Suprapubic skin (tissue), 4 donors: ENCODE measurements at regions not wholly inside any gene's neighbourhood (a gene's known extent, or its start where the extent isn't known, plus 50 kb on each side); places are given as distances from the start of the nearest gene placed in this dataset.
A peak's percentile ranks its signal among the peaks of the same experiment; 100 is the strongest.

ENCODE experiments used
- DNase-seq, 2 donors: peaks; one replicate each; pipeline ENCODE4 v3.0.0-alpha.2; 2019; ENCODE audit warnings: low spot score in 2 of 2
- H3K27ac ChIP-seq: fragments of 200-600 bp; sonication (generic); one replicate; pipeline ENCODE4 v1.5.1; 2019
- H3K27me3 ChIP-seq: fragments of 200-600 bp; sonication (generic); one replicate; pipeline ENCODE4 v1.5.1; 2019
- H3K36me3 ChIP-seq: fragments of 200-600 bp; sonication (generic); one replicate; pipeline ENCODE4 v1.5.1; 2019
- H3K4me1 ChIP-seq: fragments of 200-600 bp; sonication (generic); one replicate; pipeline ENCODE4 v1.5.1; 2019
- H3K4me3 ChIP-seq: fragments of 200-600 bp; sonication (generic); one replicate; pipeline ENCODE4 v1.5.1; 2019; ENCODE audit warnings: mild to moderate bottlenecking
- H3K9me3 ChIP-seq: fragments of 200-600 bp; sonication (generic); one replicate; pipeline ENCODE4 v1.5.1; 2019
- EP300 ChIP-seq: sonication (generic); formaldehyde crosslinking; IDR thresholded peaks from one replicate; pipeline ENCODE4 v1.6.1; 2017; ENCODE audit warnings: antibody characterized with exemption
- POLR2A ChIP-seq, 2 donors: fragments of 450-650 bp; IDR thresholded peaks; one replicate each; pipeline ENCODE4 v1.6.1; 2017; ENCODE audit warnings: antibody characterized with exemption in 2 of 2, mild to moderate bottlenecking in 2 of 2, moderate library complexity in 2 of 2
- POLR2AphosphoS5 ChIP-seq, 3 donors: sonication (generic); formaldehyde crosslinking; IDR thresholded peaks; one replicate each; pipeline ENCODE4 v1.6.1; 2017; ENCODE audit warnings: antibody characterized with exemption in 3 of 3
- WGBS: methylation state at CpG from one replicate; pipeline ENCODE4 v1.1.5; 2018; 5-methylcytosine and 5-hydroxymethylcytosine counted together
- TF ChIP-seq, protein P1 (sequence below), 2 donors: fragments of 200-600 bp in 1 of 2; fragments of 450-650 bp in 1 of 2; sonication (generic) in 1 of 2; IDR thresholded peaks; one replicate each; pipeline ENCODE4 v1.5.1; 2016 to 2019; ENCODE audit warnings: antibody characterized with exemption in 2 of 2, mild to moderate bottlenecking in 1 of 2, moderate library complexity in 1 of 2

DNA sequence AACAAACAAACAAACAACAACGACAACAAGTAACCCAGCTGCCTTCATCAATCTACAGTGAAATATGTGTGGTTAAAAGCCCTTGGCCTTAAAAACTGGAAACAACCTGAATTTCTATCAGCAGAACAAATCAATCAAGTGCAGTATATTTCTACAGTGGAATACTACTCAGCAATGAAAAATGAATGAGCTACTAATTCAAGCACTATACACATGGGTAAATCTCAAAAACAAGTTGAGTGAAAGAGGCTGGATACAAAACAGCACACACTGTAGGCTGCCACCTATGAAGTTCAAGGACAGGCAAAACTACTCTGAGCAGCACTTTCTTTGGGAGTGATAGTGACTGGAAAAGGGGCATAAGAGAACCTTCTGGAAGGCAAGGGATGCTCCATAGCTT, 395.5 kb upstream of the PROK2 start:
- WGBS: 95% methylated on average over 1 of the region's 1 CpG
- H3K9me3 ChIP-seq: no peaks in the 10 kb centered on the region
- no peak for DNase-seq
- no peak overlapping the region for H3K27ac ChIP-seq
- no peaks in the 10 kb centered on the region for H3K36me3 ChIP-seq
- no peaks in the 10 kb centered on the region for H3K27me3 ChIP-seq
- TF ChIP-seq EP300 (no peak), POLR2A (IDR thresholded peaks at IDR 0.05) (no peak), POLR2AphosphoS5 (IDR thresholded peaks at IDR 0.05) (no peak)
- TF ChIP-seq, protein P1, sequence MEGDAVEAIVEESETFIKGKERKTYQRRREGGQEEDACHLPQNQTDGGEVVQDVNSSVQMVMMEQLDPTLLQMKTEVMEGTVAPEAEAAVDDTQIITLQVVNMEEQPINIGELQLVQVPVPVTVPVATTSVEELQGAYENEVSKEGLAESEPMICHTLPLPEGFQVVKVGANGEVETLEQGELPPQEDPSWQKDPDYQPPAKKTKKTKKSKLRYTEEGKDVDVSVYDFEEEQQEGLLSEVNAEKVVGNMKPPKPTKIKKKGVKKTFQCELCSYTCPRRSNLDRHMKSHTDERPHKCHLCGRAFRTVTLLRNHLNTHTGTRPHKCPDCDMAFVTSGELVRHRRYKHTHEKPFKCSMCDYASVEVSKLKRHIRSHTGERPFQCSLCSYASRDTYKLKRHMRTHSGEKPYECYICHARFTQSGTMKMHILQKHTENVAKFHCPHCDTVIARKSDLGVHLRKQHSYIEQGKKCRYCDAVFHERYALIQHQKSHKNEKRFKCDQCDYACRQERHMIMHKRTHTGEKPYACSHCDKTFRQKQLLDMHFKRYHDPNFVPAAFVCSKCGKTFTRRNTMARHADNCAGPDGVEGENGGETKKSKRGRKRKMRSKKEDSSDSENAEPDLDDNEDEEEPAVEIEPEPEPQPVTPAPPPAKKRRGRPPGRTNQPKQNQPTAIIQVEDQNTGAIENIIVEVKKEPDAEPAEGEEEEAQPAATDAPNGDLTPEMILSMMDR (IDR thresholded peaks at IDR 0.05): no peak
- no peak overlapping the region for H3K4me3 ChIP-seq
- H3K4me1 ChIP-seq: peaks cover 28% of the 10 kb centered on the region

DNA sequence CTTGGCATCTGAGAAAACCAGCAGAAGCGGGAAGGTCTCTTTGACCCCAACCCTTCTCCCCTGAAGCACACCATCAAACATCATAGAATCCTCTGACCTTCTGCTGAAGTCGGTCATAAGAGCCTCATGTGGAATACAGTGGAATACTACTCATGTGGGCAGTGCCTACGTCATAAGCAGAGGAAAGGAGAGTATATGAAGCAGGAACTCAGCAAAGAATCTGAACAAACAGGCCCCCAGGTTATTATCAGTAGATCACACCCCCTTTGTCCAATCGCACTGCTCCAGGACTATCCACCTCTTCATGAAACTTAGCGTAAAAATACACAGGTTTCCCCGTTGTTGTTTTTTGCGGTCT, 394.1 kb upstream of the PROK2 start:
- WGBS: 99% methylated on average over 7 of the region's 7 CpGs
- no peaks in the 10 kb centered on the region for H3K36me3 ChIP-seq

DNA sequence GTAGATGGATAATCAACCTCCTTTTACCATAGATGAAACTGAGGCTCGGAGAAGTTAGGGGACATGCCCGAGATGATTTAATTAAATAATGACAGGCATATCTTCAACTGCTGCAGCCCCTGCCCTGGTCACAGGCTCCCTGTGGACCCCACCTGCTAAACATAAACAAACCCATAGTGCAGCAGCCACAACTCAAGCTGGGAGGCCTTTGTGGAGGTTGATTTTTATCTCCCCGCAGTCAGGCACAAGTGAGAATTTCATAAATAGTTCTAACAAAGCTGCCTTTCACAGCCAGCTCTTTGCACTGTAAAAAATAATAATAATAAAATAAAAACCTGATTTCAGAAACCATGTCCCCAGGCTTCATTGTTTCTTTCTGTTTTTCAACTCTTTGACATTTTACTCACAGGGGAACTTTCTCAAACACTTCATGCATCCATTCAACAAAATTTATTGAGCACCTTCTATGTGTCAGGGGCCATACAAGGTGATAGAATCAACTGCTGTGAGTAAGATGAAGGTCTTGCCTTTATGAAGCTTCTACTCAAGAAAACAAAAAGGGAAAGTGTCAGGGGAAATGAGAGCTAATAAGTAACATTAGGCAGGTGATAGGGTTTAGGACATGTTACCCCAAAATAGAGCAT, 393.6 kb upstream of the PROK2 start:
- Histone ChIP-seq H3K27me3 (no peaks in the 10 kb centered on the region), H3K4me3 (no peak overlapping the region), H3K9me3 (no peaks in the 10 kb centered on the region), H3K36me3 (no peaks in the 10 kb centered on the region), H3K4me1 (peaks cover 35% of the 10 kb centered on the region), H3K27ac (no peak overlapping the region)
- TF ChIP-seq POLR2A (IDR thresholded peaks at IDR 0.05): no peak
- TF ChIP-seq POLR2AphosphoS5 (IDR thresholded peaks at IDR 0.05): no peak
- no peak for TF ChIP-seq EP300
- WGBS: 92% methylated on average over 3 of the region's 3 CpGs
- DNase-seq: no peak

More for the DNA sequence above, 394.1 kb upstream of the PROK2 start:
- TF ChIP-seq EP300: no peak
- TF ChIP-seq POLR2A (IDR thresholded peaks at IDR 0.05): no peak
- TF ChIP-seq, protein P1 (IDR thresholded peaks at IDR 0.05): no peak
- TF ChIP-seq POLR2AphosphoS5 (IDR thresholded peaks at IDR 0.05): no peak
- Histone ChIP-seq H3K4me1 (peaks cover 30% of the 10 kb centered on the region), H3K4me3 (no peak overlapping the region), H3K9me3 (no peaks in the 10 kb centered on the region), H3K27me3 (no peaks in the 10 kb centered on the region), H3K27ac (no peak overlapping the region)
- no peak for DNase-seq

DNA sequence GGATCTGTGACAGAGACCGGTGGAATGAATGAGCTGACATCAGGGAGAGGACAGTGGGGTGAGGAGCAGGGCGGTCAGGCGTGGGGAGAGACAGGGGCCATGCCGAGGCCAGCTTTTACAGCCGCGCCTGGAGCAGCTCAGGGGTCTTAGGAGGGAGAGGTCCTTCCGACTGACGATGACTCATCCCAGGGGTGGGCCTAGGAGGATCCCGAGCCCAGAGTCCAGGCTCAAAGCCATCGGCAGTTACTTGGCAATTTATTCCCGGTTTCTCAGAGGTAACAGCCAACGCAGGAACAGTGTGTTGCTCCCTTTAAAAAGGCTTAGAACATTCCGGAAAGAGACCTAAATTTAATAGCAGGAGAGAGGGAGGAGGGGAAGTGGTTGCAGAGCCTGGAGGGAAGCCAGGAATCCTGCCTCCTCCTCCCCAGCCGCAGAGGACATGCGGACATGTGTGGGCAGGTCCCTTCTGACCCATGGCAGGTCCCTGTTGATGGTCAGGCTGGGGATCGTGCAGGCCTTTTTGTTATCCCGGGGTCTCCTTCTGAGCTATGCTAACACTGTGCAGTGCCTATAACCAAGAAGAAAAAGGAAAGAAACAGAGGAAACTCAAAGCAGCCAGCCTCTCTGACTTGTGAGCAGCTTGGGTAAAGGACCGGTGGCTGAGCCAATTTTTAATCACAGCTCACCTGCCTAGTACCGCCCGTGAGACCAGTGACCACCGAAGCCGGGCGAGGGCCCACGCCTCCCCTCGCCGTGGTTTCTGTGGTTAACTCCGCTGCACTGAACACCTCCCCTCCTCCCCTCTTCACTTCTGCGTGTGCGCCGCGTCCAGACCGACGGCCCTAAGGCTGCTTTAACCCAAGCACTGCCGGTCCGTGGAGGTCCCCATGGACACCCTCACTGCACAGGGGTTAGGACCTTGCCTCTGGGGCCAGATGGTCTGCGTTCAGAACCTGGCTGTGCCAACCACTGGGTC, 392.4 kb upstream of the PROK2 start:
- H3K36me3 ChIP-seq: no peaks in the 10 kb centered on the region
- peak overlapping the region; percentile 18 for H3K27ac ChIP-seq
- TF ChIP-seq POLR2AphosphoS5 (IDR thresholded peaks at IDR 0.05): no peak
- no peak for TF ChIP-seq EP300
- no peak for TF ChIP-seq POLR2A (IDR thresholded peaks at IDR 0.05)
- TF ChIP-seq, protein P1 (IDR thresholded peaks at IDR 0.05): no peak
- H3K27me3 ChIP-seq: no peaks in the 10 kb centered on the region
- H3K4me1 ChIP-seq: peaks cover 43% of the 10 kb centered on the region
- H3K4me3 ChIP-seq: peak overlapping the region; percentile 30
- H3K9me3 ChIP-seq: no peaks in the 10 kb centered on the region
- no peak for DNase-seq
- 22% methylated on average over 36 of the region's 36 CpGs for WGBS

DNA sequence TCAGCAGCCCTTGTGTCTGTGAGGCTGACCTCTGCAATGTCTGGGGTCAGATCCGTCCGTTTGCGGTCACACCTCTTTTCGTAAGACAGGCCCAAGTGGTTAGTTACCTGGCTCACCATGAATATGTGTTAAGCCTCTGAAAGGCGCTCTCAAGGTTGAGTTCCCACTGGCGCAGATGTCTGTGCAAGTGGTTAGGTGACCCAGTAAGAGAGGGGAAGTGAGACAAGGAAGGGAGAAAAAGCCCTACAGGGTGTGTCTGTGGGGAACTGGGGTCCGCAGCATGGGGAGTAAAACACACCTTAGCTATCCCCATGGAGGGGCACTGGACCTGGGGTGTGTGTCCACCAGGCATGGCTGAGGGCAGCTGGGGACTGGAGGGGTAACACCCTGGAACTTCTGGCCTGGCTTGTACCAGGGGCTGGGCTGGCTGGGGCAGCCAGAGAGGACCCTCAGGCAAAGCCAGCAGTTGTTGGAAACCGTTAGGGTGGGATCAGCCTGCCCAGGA, 391.6 kb upstream of the PROK2 start:
- Histone ChIP-seq H3K4me1 (peaks cover 49% of the 10 kb centered on the region), H3K36me3 (no peaks in the 10 kb centered on the region), H3K9me3 (no peaks in the 10 kb centered on the region), H3K4me3 (no peak overlapping the region), H3K27me3 (no peaks in the 10 kb centered on the region), H3K27ac (peak overlapping the region; percentile 18)
- 90% methylated on average over 8 of the region's 8 CpGs for WGBS
- TF ChIP-seq POLR2AphosphoS5 (IDR thresholded peaks at IDR 0.05) (no peak), POLR2A (IDR thresholded peaks at IDR 0.05) (no peak), EP300 (no peak)
- TF ChIP-seq, protein P1 (IDR thresholded peaks at IDR 0.05): no peak
- no peak for DNase-seq
